ENCODE measurements at regions not wholly inside any gene's neighbourhood (a gene's known extent, or its start where the extent isn't known, plus 50 kb on each side); places are given as distances from the start of the nearest gene placed in this dataset.

GRCh38 chr6:23367311-23367710 is 758.7 kb upstream of the NRSN1 start:
- Histone ChIP-seq H3K36me3 (ENCODE audit: low read depth) (no peaks in the 10 kb centered on the region), H3K27ac (no peak overlapping the region), H2AFZ (no peak overlapping the region), H3K9me3 (ENCODE audit: insufficient read depth, low read depth) (no peaks in the 10 kb centered on the region), H3K4me3 (no peak overlapping the region), H3K27me3 (ENCODE audit: insufficient read depth, low read depth) (no peaks in the 10 kb centered on the region), H3K9me2 (ENCODE audit: insufficient read depth) (no peaks in the 10 kb centered on the region), H3K4me2 (no peak overlapping the region), H3F3A (ENCODE audit: insufficient read depth, low read depth) (no peaks in the 10 kb centered on the region), H3K79me2 (ENCODE audit: low read depth) (no peaks in the 10 kb centered on the region), H4K20me1 (ENCODE audit: insufficient read depth) (no peaks in the 10 kb centered on the region), H3K4me1 (replicated peaks; ENCODE audit: insufficient read depth) (no peaks in the 10 kb centered on the region)
- TF ChIP-seq CTCF (conservative IDR thresholded peaks at IDR 0.05): no peak
- TF ChIP-seq EZH2 (IDR thresholded peaks at IDR 0.05; ENCODE audit: low read depth): no peak
- BruUV-seq (replicated peaks): no TSS peak
- intact Hi-C loops (cut with micrococcal nuclease; ENCODE audit: unreplicated experiment): no loop called here
- no peak for DNase-seq
- CTCF ChIA-PET: no interaction called here
- POLR2A ChIA-PET (ENCODE audit: unreplicated experiment): no interaction called here

DNA sequence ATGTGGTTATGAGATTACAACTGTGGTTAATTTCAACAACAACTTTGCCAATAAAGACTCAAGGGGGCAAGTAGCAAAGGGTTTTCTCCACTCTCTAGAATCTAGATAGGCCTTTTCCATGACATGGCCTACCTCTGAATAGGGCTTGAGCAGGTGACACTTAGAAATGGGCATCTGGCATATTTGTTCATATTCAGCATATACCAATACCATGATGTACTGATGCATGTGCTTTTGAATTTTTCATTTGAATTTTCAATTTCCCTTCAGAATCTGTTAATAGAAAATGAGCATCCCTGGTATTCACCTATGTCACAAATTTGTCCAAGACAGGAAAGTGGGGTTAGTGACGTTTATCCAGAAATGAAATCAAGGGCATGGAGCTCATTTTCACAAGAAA is 757.5 kb upstream of the NRSN1 start:
- TF ChIP-seq EZH2 (IDR thresholded peaks at IDR 0.05; ENCODE audit: low read depth): no peak
- no peak for TF ChIP-seq CTCF (conservative IDR thresholded peaks at IDR 0.05)
- Histone ChIP-seq H2AFZ (no peak overlapping the region), H3K79me2 (ENCODE audit: low read depth) (no peaks in the 10 kb centered on the region), H3K36me3 (ENCODE audit: low read depth) (no peaks in the 10 kb centered on the region), H3K4me3 (no peak overlapping the region), H3F3A (ENCODE audit: insufficient read depth, low read depth) (no peaks in the 10 kb centered on the region), H3K4me2 (no peak overlapping the region), H3K27me3 (ENCODE audit: insufficient read depth, low read depth) (no peaks in the 10 kb centered on the region), H3K9me3 (ENCODE audit: insufficient read depth, low read depth) (no peaks in the 10 kb centered on the region), H3K4me1 (replicated peaks; ENCODE audit: insufficient read depth) (no peaks in the 10 kb centered on the region), H4K20me1 (ENCODE audit: insufficient read depth) (no peaks in the 10 kb centered on the region), H3K27ac (no peak overlapping the region), H3K9me2 (ENCODE audit: insufficient read depth) (no peaks in the 10 kb centered on the region)
- BruUV-seq (replicated peaks): no TSS peak
- CTCF ChIA-PET: no interaction called here
- POLR2A ChIA-PET (ENCODE audit: unreplicated experiment): no interaction called here
- DNase-seq: no peak
- intact Hi-C loops (cut with micrococcal nuclease; ENCODE audit: unreplicated experiment): no loop called here

DNA sequence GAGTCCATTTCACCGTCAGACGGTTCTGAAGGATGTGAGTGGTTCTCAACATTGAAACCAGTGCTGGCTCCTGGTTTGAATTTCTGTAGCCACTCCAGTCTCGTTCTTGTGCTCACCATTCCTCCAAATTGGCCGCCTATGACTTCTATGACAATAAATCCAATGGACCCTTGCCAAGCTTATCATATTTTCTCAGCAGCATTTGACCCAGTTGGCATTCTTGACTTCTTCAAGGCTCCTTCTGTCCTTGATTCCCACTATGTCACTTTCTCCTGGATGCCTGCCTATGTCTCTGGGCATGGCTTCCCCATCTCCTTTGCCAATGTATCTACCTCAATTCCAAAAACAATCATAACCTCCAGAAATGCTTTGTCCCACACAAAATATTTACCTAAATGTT is 756.0 kb upstream of the NRSN1 start:
- Histone ChIP-seq H3K9me2 (ENCODE audit: insufficient read depth) (no peaks in the 10 kb centered on the region), H2AFZ (no peak overlapping the region), H3K36me3 (ENCODE audit: low read depth) (no peaks in the 10 kb centered on the region), H3K4me3 (no peak overlapping the region), H4K20me1 (ENCODE audit: insufficient read depth) (no peaks in the 10 kb centered on the region), H3K4me2 (no peak overlapping the region), H3K27ac (no peak overlapping the region), H3F3A (ENCODE audit: insufficient read depth, low read depth) (no peaks in the 10 kb centered on the region), H3K27me3 (ENCODE audit: insufficient read depth, low read depth) (no peaks in the 10 kb centered on the region), H3K4me1 (replicated peaks; ENCODE audit: insufficient read depth) (no peaks in the 10 kb centered on the region), H3K9me3 (ENCODE audit: insufficient read depth, low read depth) (no peaks in the 10 kb centered on the region), H3K79me2 (ENCODE audit: low read depth) (no peaks in the 10 kb centered on the region)
- no TSS peak for BruUV-seq (replicated peaks)
- CTCF ChIA-PET: no interaction called here
- intact Hi-C loops (cut with micrococcal nuclease; ENCODE audit: unreplicated experiment): no loop called here
- TF ChIP-seq EZH2 (IDR thresholded peaks at IDR 0.05; ENCODE audit: low read depth): no peak
- DNase-seq: no peak
- POLR2A ChIA-PET (ENCODE audit: unreplicated experiment): no interaction called here

GRCh38 chr6:23371132-23371915 is 754.7 kb upstream of the NRSN1 start:
- ChIA-PET POLR2A (ENCODE audit: unreplicated experiment) (no interaction called here), CTCF (no interaction called here)
- H3K4me1 ChIP-seq (replicated peaks; ENCODE audit: insufficient read depth): no peaks in the 10 kb centered on the region
- H2AFZ ChIP-seq: no peak overlapping the region
- H4K20me1 ChIP-seq (ENCODE audit: insufficient read depth): no peaks in the 10 kb centered on the region
- TF ChIP-seq EZH2 (IDR thresholded peaks at IDR 0.05; ENCODE audit: low read depth): no peak
- TF ChIP-seq CTCF (conservative IDR thresholded peaks at IDR 0.05): no peak
- no peak overlapping the region for H3K27ac ChIP-seq
- no peak for DNase-seq
- no peaks in the 10 kb centered on the region for H3K9me3 ChIP-seq (ENCODE audit: insufficient read depth, low read depth)
- no peaks in the 10 kb centered on the region for H3K27me3 ChIP-seq (ENCODE audit: insufficient read depth, low read depth)
- intact Hi-C loops (cut with micrococcal nuclease; ENCODE audit: unreplicated experiment): no loop called here
- H3K4me3 ChIP-seq: no peak overlapping the region
- H3K79me2 ChIP-seq (ENCODE audit: low read depth): no peaks in the 10 kb centered on the region
- no peaks in the 10 kb centered on the region for H3K36me3 ChIP-seq (ENCODE audit: low read depth)
- no peak overlapping the region for H3K4me2 ChIP-seq
- no TSS peak for BruUV-seq (replicated peaks)
- no peaks in the 10 kb centered on the region for H3K9me2 ChIP-seq (ENCODE audit: insufficient read depth)
- H3F3A ChIP-seq (ENCODE audit: insufficient read depth, low read depth): no peaks in the 10 kb centered on the region
